Hematopoietic multipotent progenitor cell treated with erythropoietin and hydrocortisone succinate and interleukin-3 and kit ligand, for 4 days (in vitro differentiated cells): ENCODE measurements at regions not wholly inside any gene's neighbourhood (a gene's known extent, or its start where the extent isn't known, plus 50 kb on each side); places are given as distances from the start of the nearest gene placed in this dataset.
"Not testable (repeated sequence)": the region's sequence is repeated elsewhere in the genome, so short reads cannot be mapped to it uniquely, and the experiment has no call there.

ENCODE experiments used
- DNase-seq: peaks from one replicate; pipeline ENCODE4 v3.0.0-alpha.2; 2015

DNA sequence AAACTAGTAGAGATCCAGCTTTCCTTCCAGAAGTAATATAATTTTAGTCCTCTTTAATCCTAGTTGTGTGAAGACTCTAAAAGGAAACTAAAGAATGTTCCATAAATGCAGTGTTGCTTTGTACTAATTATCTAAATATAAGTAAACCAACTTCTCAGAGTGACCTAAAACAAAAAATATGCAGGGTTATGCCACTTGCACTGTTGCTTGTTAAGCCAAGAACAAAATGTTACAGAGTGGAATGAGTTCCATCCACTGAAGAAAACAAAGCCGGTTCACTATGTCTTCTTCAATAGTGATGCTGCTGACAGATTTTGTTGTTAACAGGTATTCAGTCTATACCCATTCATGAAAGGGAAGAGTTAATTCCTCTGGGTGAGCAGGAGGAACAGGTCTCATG, 252.0 kb upstream of the DIAPH2 start:
- DNase-seq, result no peak

DNA sequence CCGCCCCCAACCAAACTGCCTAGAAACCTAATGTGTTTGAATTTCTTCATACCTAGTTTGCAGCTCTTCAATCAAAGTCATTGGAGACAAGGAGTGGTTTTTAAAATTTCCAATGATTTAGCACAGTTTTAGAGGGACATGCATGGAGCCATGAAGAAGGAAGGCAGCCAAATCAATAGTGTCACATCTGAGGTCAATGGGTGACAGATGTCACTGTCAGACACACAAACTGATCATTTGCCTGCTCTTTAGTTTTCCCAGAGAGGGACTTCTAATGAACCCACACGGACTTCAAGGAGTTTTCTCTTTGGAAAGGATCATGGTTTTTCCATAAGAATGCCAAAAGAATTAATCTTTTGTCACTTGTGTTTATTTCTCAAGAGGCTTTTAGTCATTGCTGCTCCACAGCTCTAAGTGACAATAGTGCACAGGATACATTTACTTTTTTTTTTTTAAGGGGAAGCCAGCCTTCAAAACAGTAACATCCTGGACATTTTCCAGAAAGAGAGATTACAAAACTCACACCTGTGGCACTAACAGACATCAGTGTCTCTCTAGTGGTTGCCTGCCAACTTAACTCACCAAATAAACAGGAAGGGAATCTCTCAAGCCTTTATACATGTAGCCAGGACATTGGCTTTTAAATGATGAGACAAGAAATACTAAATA, 251.1 kb upstream of the DIAPH2 start:
- DNase-seq, result no peak

DNA sequence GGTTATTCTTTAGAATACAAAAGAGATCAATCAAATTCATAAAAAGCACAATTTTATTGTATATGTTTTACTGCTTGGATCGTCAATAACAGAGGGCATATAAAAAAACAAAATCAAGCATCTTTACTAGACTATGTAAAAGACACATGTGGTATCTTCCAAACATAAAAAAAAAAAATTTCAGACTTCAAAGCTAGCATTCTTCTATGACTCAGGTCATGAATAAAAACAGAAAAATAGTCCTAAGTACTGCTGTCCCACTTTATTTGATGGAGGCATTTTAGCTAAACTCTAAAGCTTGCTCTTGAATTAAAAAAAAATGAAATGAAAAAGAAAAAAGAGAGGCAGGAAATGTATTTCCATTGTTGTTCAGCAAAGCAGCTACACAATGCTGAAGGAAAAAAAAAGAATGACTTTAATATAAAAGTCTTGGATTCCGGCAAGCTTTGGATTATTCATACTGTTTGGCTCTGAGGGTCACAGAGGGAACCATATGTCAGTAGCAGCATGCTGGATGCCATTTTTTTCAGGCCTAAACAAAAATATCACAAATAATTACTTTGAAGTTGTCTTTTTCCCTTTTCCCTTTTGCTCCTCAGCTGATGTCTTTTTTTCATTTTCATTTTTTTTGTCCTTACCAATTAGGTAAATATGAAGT, 249.1 kb upstream of the DIAPH2 start:
- DNase-seq, result no peak

DNA sequence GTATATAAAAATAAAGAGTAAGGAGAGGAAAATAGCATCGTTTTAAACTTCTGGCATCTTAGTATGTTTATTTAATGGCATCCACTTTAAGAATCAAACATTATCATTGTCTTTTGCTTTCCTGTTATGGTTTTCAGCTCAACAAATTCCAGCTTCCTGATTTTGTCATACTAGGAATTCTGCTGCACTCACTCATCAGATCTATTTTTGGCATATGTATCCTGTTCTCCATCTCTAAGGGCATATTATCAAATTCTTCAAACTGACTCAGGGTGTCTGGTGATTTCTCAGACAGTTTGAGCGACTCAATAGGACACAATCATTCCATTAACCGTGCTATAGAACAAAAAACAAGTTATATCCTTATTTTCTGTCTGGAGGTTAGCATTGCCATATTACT, 248.5 kb upstream of the DIAPH2 start:
- no peak for DNase-seq

DNA sequence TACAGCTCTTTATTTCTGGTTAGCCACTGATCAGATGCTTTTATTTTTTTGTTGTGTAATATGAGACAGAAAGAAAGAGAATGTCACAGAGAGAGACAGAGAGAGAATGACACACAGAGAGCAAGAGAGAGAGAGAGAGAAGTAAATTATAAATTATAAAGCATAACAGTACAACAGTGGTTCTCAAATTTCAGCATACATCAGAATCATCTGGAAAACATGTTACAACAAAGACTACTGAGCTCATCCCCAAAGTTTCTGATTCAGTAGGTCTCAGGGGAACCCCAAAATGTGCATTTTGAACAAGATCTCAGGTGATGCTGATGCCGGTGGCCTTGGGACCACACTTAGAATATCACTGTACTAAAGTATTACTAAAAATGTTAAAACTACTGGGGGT, 245.8 kb upstream of the DIAPH2 start:
- no peak for DNase-seq

DNA sequence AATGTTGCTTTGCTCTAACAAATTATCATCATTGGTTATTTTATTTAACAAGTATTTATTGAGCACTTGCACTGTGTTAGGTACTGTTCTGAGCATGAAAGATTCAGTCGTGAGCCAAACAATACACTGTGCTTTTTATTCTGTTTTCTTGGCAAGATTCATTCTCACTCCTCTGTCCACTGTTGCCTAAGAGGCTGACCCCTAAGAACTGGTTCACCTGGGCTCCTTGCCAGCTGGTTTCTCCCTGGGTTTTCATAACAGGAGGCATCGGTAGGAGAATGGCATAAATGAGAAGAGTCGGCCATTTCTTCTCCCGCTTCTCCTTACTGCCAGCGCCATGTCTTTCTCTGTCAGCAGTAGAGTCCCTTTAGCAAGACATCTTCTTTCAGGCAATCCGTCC, 243.7 kb upstream of the DIAPH2 start:
- no peak for DNase-seq

DNA sequence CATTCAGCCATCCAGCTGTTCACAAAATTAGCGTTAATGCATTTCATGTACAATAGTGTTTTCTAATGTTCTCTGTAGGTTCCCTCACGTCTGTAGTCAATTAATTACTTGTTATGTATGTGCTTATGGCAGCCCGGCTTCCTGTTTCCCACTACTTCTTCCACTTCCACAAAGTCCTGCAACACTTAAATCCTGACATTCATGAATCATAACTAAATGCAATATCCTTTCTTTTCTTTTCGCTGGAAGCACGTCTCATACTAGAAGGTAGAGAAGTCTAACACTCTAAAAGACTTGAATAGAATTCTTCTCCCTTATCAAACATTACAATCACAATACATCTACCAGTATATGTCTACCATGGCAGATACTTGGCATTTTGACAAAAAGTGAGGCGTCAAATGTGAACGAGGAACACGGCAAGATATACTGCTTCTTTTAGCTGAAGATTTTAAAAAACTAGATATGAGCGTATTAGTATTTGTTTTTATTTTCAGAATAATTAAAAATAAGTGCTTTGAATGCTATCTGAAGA, 239.0 kb upstream of the DIAPH2 start:
- DNase-seq, result peak; percentile 10

DNA sequence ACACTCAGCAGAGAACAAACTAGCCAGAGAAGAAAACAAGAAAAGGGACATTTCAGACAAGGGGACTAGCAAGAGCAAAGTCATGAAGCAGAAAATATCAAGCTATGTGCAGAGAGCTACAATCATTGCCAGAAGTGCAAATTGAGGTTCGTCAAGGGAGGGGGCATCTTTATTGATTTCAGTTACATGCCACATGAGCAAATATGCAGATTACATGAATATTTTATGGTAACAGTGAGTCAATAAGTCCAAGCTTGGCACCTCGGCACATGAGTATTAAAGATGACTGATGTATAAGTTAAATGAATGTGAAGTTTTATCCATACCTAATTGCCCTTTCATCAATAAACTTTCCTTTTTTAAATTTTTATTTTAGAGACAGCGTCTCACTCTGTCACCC, 238.1 kb upstream of the DIAPH2 start:
- DNase-seq, result no peak

DNA sequence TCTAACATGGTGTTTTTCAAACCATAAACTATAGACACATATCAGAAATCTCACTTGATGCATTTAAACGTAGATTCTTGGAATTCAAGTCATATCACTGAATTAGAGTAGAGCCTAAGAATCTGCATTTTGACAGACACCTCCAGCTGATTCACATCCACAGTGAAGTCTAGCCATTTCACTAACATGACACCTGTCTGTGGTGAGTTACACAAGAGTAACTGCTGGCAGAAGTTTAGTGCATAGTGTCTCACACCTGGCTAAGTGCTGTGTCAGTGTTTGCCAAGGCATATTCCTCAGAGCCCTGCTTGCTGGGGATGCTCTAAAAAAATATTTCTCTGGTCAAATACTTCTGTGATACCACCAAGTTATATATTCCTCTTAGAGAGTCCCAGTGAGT, 237.5 kb upstream of the DIAPH2 start:
- no peak for DNase-seq

DNA sequence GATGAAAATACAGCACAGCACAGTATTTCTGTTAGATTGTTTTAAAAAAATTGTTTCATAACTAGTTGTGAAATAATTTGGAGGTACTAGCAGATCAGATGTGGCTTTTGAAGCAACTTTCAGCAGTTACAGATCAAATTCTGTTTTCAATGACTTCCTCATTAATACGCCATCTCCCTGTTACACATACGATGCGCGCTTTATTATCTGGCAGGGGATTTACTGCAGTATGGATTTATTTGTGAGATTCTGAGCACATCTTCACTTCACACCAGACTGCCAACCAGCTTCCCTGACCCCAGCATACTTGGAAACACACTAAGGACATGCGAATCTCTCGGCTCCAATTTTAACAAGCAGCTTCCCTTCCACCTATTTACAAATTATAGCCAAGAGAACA, 235.5 kb upstream of the DIAPH2 start:
- DNase-seq, result peak; percentile 55

DNA sequence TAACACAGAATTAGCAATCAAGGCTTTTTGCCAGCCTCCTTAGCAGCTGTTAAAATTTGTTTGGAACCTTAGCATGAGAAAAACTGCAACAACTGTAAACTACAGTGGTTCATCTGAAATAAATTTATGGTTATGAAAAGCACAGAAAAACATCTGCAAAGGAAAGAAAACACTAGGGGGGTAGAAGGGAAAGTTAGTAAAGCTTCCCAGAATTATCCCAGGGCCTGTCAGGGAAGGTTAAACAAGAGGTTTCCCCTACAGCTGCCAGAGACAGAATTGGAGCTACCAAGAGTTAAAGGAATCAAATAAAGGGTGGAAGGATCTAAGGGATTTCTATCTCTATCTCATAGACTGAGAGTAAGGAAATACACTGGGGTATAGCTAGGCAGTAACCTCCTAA, 234.7 kb upstream of the DIAPH2 start:
- DNase-seq, result no peak

DNA sequence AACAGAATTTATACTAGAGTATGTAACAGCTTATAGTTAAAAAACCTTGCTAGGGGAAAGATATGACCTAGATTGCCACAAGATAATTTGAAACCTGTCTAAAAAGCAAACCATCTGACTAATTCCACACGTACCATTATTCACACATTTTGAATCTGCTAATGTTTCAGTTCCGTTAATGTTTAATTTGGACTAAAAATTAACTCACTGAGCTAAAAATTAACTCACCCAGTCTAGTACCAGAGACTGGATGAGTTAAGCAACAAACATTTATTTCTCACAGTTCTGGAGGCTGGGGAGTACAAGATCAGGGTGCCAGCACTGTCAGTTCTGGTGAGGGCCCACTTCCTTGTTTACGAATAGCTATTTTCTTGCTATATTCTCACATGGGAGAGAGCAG, 231.5 kb upstream of the DIAPH2 start:
- no peak for DNase-seq

DNA sequence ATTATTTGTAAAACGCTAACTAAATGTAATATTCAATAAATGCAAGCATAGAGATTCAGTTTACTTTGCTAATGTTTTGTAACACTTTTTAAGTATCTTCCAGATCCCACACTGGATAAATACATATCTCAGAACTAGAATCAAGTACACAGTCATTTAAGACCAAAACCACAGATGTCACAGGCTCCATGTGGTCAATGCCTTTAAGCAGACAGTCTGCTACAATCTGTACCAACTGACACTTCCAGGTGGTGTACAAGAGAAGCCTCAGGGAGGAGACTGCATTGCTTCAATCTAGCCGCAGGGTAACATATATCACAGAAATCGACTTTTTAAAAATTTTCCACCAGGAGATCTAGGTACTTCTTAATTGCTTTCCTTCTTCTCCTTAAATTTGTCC, 229.6 kb upstream of the DIAPH2 start:
- DNase-seq, result peak; percentile 49

DNA sequence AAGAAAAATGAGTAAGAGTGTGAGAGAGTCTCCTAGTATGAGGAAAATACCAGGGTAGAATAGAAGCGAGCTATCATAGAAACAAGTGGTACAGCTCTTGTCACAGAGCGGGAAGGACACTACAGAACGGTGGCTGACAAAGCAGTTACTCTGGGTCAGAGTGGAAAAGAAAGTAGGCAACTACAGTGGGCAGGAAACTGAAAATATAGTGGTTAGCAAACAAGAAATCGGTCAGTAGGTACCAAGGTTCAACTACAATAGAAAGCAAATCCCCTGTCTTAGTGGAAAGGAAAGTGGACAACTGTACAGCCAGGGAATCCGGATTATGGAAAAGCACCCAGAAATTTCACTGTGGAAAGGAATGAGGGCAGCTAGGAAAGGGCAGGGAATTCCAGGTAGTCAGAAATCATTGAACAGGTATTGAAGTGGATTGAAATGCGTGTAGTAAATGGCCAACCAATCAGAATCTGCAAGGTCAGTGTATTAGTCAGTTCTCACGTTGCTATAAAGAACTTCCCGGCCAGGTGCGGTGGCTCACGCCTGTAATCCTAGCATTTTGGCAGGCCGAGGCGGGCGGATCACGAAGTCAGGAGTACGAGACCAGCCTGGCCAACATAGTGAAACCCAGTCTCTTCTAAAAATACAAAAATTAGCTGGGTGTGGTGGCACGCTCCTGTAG, 219.6 kb upstream of the DIAPH2 start:
- DNase-seq, result no peak

DNA sequence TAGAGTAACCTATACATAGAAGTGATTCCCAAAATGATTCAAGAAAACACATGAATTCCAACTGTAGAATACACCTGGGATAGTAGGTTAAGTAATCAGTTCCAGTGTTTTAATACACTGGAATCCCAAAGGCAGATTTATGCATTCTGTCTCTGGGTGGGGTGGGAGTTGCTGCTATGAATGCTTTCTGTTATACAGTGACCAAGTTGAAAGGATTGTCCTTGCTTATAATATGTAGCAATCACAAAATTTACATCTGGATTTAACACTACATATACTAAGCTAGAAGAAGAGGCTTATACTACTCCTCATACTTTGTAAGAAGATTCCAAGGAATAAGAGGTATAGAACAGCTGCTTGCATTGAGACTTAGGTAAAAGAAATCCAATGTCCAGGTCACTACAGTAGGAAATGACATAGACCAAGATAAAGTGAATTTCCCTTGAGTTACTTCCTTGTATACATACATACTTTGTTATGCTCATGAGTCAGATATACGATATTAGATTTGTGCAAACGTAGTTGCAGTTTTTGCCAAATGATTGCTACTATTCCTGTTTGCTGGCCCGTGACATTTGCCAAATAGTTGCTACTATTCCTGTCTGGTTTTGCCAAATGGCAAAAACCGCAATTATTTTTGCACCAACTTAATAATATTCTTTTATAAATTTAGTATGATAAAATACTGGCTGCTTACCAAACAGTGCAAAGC, 210.5 kb upstream of the DIAPH2 start:
- no peak for DNase-seq

DNA sequence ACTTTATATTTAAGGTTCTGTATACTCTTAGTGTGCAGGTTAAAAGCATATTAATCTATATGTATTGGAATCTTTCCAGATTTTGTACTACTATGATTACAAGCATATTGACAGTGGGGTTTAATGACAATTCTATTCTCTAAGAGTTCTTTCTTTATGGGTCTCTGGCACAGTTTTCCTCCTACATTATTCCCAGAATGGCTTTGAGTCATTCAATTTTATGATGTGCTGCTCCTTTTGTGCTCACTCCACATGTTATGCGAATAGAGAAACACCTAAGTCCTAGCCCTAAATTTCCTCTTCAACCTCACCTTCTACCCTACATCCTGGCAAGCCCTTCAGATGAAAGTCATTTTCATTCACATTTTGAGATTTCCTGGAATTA, 209.9 kb upstream of the DIAPH2 start:
- DNase-seq, result no peak

DNA sequence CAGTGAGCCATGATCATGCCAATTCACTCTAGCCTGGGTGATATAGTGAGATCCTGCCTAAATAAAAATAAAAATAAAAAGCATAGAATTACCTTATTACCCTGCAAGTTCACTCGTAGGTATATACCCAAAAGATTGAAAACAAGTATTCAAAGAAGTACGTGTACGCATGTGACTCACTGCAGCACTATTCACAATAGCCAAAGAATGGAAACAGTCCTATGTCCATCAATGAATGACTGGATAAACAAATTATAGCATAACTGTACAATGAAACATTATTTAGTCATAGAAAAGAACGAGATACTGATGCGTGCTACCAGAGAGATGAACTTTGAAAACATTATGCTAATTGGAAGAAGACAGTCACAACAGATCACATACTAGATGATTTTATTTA, 204.6 kb upstream of the DIAPH2 start:
- no peak for DNase-seq

DNA sequence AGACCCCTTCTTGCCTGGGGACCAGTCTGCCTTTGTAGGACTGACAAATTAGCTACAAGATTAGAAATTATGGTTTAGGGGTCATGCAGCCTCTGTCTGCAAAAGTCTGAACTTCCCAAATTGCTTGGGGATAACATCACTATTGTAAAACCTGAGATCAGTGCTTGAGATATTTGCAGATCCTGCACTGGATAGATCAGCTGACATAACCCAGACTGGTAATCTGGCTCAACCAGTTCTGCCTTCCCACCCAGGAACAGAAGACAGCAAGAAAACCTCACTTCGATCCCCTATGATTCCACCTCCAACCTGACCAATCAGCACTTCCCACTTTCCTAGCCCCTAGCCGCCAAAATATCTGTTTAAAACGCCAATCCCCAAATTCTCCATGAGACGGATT, 202.8 kb upstream of the DIAPH2 start:
- no peak for DNase-seq

DNA sequence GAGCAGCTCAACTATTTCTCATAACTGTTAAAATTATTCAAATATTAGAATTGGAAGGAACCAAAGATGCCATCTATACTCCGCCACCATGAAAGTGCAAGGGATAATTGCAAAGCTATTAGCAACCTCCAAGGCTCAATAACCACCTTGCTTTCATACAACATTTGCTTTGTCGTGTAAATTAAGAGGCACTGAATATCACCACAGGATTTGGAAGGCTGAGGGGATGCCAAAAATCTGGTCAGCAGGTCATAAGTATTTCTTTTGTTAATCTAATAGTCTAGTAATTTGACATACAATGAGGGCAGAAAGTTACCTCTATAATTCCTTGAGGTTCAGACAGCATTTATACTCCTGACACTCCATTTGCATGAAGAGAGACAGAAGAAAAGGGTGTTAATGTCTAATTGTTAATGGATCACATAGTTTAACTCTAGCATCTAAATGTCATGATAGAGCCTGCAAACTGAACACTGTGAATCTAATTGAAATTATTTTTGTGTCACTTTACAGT, 200.9 kb upstream of the DIAPH2 start:
- DNase-seq, result no peak

DNA sequence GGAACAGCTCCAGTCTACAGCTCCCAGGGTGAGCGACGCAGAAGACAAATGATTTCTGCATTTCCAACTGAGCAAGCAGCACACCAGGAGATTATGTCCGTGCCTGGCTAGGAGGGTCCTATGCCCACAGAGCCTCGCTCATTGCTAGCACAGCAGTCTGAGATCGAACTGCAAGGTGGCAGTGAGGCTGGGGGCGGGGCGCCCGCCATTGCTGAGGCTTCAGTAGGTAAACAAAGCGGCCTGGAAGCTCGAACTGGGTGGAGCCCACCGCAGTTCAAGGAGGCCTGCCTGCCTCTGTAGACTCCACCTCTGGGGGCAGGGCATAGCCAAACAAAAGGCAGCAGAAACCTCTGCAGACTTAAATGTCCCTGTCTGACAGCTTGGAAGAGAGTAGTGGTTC, 198.0 kb upstream of the DIAPH2 start:
- not testable (repeated sequence) for DNase-seq

DNA sequence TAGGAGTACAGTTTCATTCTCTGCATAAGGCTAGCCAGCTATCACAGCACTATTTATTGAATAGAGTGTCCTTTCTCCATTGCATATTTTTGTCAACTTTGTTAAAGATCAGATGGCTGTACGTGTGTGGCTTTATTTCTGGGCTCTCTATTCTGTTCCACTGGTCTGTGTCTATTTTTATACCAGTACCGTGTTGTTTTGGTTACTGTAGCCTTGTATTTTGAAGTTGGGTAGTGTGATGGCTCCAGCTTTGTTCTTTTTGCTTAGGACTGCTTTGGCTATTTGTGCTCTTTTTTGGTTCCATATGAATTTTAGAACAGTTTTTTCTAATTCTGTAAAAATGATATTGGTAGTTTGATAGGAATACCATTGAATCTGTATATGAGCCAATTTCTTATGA, 182.1 kb upstream of the DIAPH2 start:
- no peak for DNase-seq

DNA sequence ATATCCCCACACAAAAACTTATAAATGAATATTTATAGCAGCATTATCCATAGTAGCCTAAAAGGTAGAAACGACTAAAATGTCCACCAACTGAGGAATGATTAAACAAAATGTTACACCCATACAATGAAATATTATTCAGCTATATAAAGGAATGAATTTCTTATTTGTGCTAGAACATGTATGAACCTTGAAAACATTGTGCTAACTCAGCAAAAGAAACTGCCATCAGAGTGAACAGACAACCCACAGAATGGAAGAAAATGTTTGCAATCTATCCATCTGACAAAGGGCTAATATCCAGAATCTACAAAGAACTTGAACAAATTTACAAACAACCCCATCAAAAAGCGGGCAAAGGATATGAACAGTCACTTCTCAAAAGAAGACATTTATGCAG, 155.3 kb upstream of the DIAPH2 start:
- not testable (repeated sequence) for DNase-seq

DNA sequence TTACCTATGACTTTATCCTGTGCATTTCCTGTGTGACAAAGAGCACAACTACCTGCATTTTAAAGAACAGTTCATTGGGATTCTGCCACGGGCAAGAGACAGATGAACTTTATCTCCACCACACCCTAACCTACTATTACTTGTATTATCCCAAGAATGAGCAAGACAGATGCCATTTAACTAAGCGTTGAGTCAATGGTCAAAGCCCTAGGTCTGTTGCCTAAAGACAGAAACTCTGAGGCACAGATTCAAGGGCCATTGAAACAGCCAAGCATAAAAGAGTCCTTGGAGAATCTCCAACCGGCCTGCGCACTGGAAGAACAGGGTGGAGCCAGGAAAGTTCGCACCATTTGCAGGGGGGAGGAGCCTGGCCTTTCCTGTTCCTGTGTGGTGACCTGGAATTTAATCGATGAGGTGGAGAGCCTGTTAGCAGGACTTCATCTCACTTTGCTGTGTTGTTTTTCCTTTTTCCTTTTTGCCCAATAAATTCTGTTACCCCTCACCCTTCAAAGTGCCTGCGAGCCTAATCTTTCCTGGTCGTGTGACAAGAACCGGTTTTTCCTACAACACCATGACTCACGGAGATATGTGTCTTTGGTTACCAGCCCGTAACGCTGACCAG, 146.4 kb upstream of the DIAPH2 start:
- no peak for DNase-seq
